ENCODE measurements at regions not wholly inside any gene's neighbourhood (a gene's known extent, or its start where the extent isn't known, plus 50 kb on each side); places are given as distances from the start of the nearest gene placed in this dataset.

- CTCF ChIA-PET, result no interaction called here
- H3K4me3 ChIP-seq (ENCODE audit: low read depth in 2 of 2, low read length in 2 of 2), result no peak overlapping the region
- no peaks in the 10 kb centered on the region for H3K36me3 ChIP-seq (ENCODE audit: control insufficient read depth, insufficient read depth, low read length)
- H3K4me1 ChIP-seq (ENCODE audit: control insufficient read depth, insufficient read depth, low read length), result no peaks in the 10 kb centered on the region
- POLR2A ChIA-PET, result no interaction called here
- no peak for TF ChIP-seq SIN3A (IDR thresholded peaks at IDR 0.05; ENCODE audit: borderline replicate concordance, insufficient read depth, low read depth, low read length)
- no peak for TF ChIP-seq TCF7L2 (IDR thresholded peaks at IDR 0.05; ENCODE audit: low read depth, low read length)
- no peak for TF ChIP-seq POLR2AphosphoS5 (IDR thresholded peaks at IDR 0.05; ENCODE audit: low read depth, low read length)
- no peak for TF ChIP-seq REST (IDR thresholded peaks at IDR 0.05; ENCODE audit: insufficient read depth in 1 of 2, low read depth in 2 of 2, low read length in 1 of 2)
- H3K27ac ChIP-seq (ENCODE audit: low read length), result no peak overlapping the region
- H3K27me3 ChIP-seq (ENCODE audit: control insufficient read depth, insufficient read depth, low read length), result no peaks in the 10 kb centered on the region
- DNase-seq (ENCODE audit: low read depth, low spot score), result no peak
- ATAC-seq, result no peak
- in situ Hi-C loops (cut with HindIII; ENCODE audit: low pct_unique_long_range_greater_than_20kb, low sequenced_read_pairs) (no loop called here), intact Hi-C loops (cut with micrococcal nuclease; ENCODE audit: unreplicated experiment) (no loop called here)
- H3K9me3 ChIP-seq (ENCODE audit: control insufficient read depth, insufficient read depth, low read depth, low read length), result no peaks in the 10 kb centered on the region
- BruUV-seq (replicated peaks), result no TSS peak
Observed at GRCh38 chr4:142922720-142923119, 76.6 kb upstream of the INPP4B start.

GRCh38 chr4:142923619-142924018, 77.5 kb upstream of the INPP4B start:
- TF ChIP-seq SIN3A (IDR thresholded peaks at IDR 0.05; ENCODE audit: borderline replicate concordance, insufficient read depth, low read depth, low read length) (no peak), POLR2AphosphoS5 (IDR thresholded peaks at IDR 0.05; ENCODE audit: low read depth, low read length) (no peak), CTCF (IDR thresholded peaks at IDR 0.05) (no peak), REST (IDR thresholded peaks at IDR 0.05; ENCODE audit: insufficient read depth in 1 of 2, low read depth in 2 of 2, low read length in 1 of 2) (no peak), TCF7L2 (IDR thresholded peaks at IDR 0.05; ENCODE audit: low read depth, low read length) (no peak)
- POLR2A ChIA-PET, result no interaction called here
- H3K9me3 ChIP-seq (ENCODE audit: control insufficient read depth, insufficient read depth, low read depth, low read length), result no peaks in the 10 kb centered on the region
- DNase-seq (ENCODE audit: low read depth, low spot score) (no peak), ATAC-seq (no peak)
- no peaks in the 10 kb centered on the region for H3K27me3 ChIP-seq (ENCODE audit: control insufficient read depth, insufficient read depth, low read length)
- in situ Hi-C loops (cut with HindIII; ENCODE audit: low pct_unique_long_range_greater_than_20kb, low sequenced_read_pairs), result no loop called here
- no peaks in the 10 kb centered on the region for H3K36me3 ChIP-seq (ENCODE audit: control insufficient read depth, insufficient read depth, low read length)
- no peak overlapping the region for H3K27ac ChIP-seq (ENCODE audit: low read length)
- no peaks in the 10 kb centered on the region for H3K4me1 ChIP-seq (ENCODE audit: control insufficient read depth, insufficient read depth, low read length)
- H3K4me3 ChIP-seq (ENCODE audit: low read depth in 2 of 2, low read length in 2 of 2), result no peak overlapping the region
- intact Hi-C loops (cut with micrococcal nuclease; ENCODE audit: unreplicated experiment), result no loop called here
- no TSS peak for BruUV-seq (replicated peaks)
- CTCF ChIA-PET, result no interaction called here
